RWPE1 (cell line): ENCODE measurements at regions not wholly inside any gene's neighbourhood (a gene's known extent, or its start where the extent isn't known, plus 50 kb on each side); places are given as distances from the start of the nearest gene placed in this dataset.

Experiments
- CTCF ChIA-PET: fragments of 350-600 bp; sonication (Branson Sonifier 250); formaldehyde crosslinking; extraction: SDS; loops from one replicate; lab custom pipeline; 2021; lab: Yijun Ruan, JAX
- POLR2A ChIA-PET: fragments of 400-600 bp; formaldehyde crosslinking; extraction: SDS; loops from one replicate; lab custom pipeline; 2020; ENCODE audit warnings: antibody characterized with exemption; ENCODE audit not compliant: low non-redundant PET; lab: Yijun Ruan, JAX
- DNase-seq: peaks from one replicate; pipeline ENCODE4 v3.0.0; 2012; ENCODE audit warnings: low spot score
- H3K27ac ChIP-seq: fragments of 450-650 bp; 2 replicates; pipeline ENCODE4 v1.5.1; 2017
- CTCF ChIP-seq: fragments of 450-650 bp; conservative IDR thresholded peaks from 2 replicates; pipeline ENCODE4 v1.5.1; 2017; ENCODE audit warnings: low read depth, mild to moderate bottlenecking

GRCh38 chr5:159426694-159427093 is 96.4 kb upstream of the IL12B start:
- H3K27ac ChIP-seq = no peak overlapping the region
- ChIA-PET POLR2A (no interaction called here), CTCF (interaction anchor here (0.6 kb wide), 1 partner anchor 284 kb away, joined by 4 read pairs; no protein-coding TSS in a partner anchor)
- TF ChIP-seq CTCF = no peak
- no peak for DNase-seq

- TF ChIP-seq CTCF = no peak
- CTCF ChIA-PET = no interaction called here
- POLR2A ChIA-PET = no interaction called here
- no peak for DNase-seq
- H3K27ac ChIP-seq = no peak overlapping the region
Measured at GRCh38 chr5:159427180-159428012, 97.1 kb upstream of the IL12B start.

GRCh38 chr5:159430361-159431012 is 100.2 kb upstream of the IL12B start:
- H3K27ac ChIP-seq = no peak overlapping the region
- POLR2A ChIA-PET = no interaction called here
- DNase-seq = no peak
- no peak for TF ChIP-seq CTCF
- CTCF ChIA-PET = interaction anchor here (0.6 kb wide), 1 partner anchor 98 kb away, joined by 7 read pairs; no protein-coding TSS in a partner anchor

GRCh38 chr5:159435855-159436254 is 105.6 kb upstream of the IL12B start:
- no peak overlapping the region for H3K27ac ChIP-seq
- DNase-seq = no peak
- TF ChIP-seq CTCF = no peak
- POLR2A ChIA-PET = no interaction called here
- CTCF ChIA-PET = interaction anchor here (0.7 kb wide), 1 partner anchor 61 kb away, joined by 3 read pairs; no protein-coding TSS in a partner anchor

- TF ChIP-seq CTCF = no peak
- no peak overlapping the region for H3K27ac ChIP-seq
- no peak for DNase-seq
- CTCF ChIA-PET = interaction anchor here (0.6 to 0.7 kb wide), 2 partner anchors 87 to 1487 kb away, joined by 3 read pairs; no protein-coding TSS in a partner anchor
- POLR2A ChIA-PET = no interaction called here
Measured at GRCh38 chr5:159438092-159438491, 107.8 kb upstream of the IL12B start.

GRCh38 chr5:159439002-159439401 is 108.7 kb upstream of the IL12B start:
- no peak for DNase-seq
- ChIA-PET CTCF (no interaction called here), POLR2A (no interaction called here)
- no peak overlapping the region for H3K27ac ChIP-seq
- no peak for TF ChIP-seq CTCF
